Raji (cell line): ENCODE measurements at regions not wholly inside any gene's neighbourhood (a gene's known extent, or its start where the extent isn't known, plus 50 kb on each side); places are given as distances from the start of the nearest gene placed in this dataset.

Source experiments
- POLR2A ChIP-seq: IDR thresholded peaks from 2 replicates; pipeline ENCODE4 v1.6.1; 2011; ENCODE audit warnings: low read depth, low read length, control low read depth; ENCODE audit not compliant: insufficient read depth

DNA sequence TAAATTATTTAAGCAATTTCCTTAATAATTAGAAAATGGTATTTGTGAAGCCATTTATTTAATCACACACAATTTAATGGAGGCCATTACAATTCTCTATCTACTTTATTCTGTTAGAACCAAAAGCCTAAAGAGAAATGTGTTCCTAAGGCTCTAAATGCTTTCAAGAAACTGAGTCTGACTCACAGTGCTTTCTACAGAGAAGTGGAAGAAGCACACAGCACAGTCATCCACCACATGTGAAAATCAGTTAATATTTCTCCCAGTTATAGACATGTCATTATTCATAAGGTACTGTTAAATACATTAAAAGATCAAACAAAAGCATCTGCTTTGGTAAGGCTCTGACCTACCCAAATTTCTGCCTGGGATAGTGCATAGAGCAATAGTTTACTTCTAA lies 214.4 kb downstream of the ALDH8A1 start:
- no peak for TF ChIP-seq POLR2A

DNA sequence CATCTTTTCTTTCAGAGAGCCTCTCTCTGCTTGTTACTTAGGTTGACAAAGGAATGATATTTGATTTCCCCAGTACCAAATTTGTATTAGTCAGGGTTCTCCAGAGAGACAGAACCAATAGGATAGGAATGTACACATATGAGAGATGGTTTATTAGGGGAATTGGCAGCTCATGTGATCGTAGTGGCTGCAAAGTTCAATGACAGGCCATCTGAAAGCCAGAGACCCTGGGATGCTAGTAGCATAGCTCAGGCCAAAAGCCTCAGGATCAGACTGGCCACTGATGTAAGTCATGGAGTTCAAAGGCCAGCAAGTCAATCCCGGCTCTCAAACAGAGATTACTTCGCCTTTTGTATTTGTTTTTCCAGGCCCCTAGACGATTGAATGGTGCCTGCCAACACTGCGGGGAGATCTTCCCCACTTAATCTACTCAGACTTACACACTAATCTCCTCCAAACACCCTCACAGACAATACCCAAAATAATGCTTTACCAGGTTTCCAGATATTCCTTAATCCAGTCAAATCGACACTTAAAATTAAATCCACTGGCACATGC lies 215.5 kb downstream of the ALDH8A1 start:
- TF ChIP-seq POLR2A, result no peak

DNA sequence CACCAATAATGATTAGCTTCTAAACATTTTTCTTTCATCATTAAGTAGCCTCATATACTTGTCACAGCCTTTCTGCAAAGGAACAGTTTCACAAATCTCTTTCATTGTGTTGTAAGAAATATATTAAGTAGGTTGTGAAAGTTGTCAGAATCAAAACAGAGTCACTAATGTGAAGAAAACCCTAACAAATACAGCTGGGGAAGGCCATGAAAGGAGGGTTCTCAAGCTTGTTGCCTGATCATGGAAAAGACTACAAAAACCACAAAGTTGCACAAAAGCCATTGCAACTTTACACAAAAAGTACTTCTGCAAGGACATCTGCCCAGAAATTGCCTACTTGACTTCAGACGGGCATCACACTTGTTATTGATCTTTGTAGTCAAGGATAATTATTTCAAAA lies 216.1 kb downstream of the ALDH8A1 start:
- TF ChIP-seq POLR2A, result no peak

DNA sequence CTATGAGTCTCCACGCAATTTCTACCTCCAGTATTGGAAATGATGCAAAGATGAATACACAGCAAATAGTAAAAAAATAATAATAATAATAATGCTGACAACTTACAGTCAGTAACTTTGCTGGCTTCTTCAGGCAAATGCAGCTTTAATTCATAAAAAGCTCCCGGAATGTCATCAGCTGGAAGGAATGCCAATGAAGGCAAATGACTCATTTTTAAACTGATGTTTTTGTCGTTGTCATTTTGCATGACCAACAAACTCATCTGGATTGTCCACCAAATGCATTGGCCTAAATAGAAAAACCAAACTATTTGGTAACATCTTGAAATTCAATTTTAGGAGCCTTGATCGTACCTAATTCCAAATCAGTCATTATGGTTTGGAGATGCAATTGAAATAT lies 217.1 kb downstream of the ALDH8A1 start:
- no peak for TF ChIP-seq POLR2A

DNA sequence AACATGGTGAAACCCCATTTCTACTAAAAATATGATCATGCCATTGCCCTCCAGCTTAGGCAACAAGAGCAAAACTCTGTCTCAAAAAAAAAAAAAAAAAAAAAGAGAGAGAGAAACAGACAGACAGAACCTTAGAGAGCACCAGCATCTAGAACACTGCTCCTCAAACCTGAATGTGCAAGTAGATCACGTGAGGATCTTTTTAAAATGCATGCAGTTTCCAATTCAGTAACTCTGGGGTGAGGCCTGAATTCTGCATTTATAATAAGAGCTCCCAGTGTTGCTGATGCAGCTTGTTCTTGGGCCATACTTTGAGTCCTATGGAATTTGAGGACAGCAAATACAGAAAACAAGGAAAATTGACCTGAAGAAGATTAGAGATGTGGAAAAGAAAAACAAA lies 218.3 kb downstream of the ALDH8A1 start:
- TF ChIP-seq POLR2A, result no peak

DNA sequence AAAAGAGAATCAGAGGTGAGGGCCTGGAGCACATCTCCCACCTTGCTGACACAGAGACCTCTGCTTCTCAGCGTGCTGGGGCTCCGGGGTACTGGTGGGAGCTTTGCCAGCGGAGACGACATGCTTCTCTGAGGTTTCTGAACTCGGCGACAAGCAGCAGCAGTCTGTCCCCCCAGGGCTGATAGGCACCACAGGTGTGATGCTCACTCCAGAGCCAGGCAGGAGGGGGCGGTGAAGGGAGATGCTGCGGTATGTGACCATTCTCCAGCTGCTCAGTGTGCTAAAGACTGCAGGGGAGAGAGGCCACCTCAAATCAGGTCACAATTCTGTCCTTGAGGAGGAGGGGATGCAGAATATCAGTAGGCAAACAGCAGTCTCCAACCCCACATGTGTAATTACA lies 219.9 kb downstream of the ALDH8A1 start:
- TF ChIP-seq POLR2A, result no peak

DNA sequence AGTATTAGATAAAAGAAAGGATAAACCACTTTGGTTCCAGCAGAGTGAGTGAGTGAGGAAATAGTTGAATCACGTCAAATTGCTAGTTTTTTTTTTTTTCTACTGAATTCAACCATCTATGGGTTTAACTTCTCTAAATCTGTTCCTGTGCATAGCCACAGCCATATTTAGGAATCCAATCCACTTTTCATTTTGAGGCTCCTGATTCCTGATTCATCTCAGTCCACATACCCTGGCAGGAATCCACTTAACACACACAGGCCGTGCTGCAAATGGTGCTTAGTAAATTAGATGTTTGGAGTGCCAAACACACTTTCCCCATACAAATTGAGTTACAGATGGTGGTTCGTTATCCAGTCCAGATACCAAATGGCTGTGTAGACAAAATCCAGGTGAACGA lies 220.3 kb downstream of the ALDH8A1 start:
- TF ChIP-seq POLR2A, result no peak

DNA sequence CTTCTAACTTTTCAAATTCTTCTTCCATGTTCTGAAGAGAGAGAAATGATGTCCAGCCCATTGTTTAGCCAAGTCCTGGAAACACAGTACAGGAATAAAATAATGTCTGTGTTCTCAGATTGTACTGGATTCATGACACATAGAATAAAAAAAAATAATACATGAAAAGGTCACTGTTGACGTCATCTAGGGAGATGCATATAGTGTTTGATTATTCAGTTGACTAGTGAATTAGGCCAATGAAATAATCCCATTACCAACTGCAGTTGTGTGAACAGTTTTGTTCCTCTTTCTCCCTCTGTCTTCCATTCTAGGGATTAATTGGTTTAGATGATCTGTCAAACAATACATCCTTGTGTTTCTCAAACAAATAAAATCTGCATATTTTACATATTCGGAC lies 222.8 kb downstream of the ALDH8A1 start:
- TF ChIP-seq POLR2A, result no peak

DNA sequence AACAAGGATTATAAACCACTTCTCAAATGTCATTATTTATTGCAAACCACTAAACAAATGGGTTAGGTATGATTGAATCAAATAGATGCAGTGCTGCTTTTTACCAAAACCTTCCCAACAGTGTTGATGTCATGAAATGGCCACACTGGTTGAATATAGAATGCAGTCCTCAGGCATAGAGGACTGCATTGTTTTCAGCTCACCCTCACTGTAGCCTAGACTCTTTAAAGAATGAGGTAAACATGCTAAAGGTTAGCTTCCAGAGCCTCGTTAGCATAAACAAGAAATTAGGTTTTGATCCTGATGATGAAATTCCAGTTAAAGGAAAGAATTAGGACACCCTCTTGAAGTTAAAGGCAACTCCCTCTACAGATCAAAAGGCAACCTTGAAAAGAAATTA lies 224.3 kb downstream of the ALDH8A1 start:
- TF ChIP-seq POLR2A, result no peak

DNA sequence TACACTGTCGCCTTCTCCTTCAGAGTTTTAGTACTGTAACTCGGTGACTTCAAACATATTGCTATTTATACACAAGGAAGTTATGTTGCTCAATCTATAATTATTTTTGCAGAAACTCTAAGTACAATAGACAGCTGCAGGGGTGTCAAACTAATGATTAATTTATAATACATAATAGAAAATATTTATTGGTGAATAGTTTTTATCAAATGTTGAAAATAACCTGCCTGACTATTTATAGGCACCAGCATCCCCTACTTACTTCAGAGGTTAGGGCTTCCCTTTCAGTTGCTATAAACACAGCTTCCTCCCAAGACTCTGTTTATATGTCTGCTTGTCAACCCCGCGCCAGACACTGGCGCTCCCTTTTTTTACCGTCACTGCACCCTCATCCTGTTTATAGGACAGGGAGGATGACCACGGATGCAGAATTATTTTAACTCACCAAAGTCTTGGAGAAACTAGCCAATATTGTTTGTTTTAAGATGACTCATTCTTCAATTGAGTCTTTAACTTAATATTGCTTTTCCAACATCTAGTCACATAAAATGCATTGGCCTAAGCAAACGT lies 225.0 kb downstream of the ALDH8A1 start:
- TF ChIP-seq POLR2A, result no peak

DNA sequence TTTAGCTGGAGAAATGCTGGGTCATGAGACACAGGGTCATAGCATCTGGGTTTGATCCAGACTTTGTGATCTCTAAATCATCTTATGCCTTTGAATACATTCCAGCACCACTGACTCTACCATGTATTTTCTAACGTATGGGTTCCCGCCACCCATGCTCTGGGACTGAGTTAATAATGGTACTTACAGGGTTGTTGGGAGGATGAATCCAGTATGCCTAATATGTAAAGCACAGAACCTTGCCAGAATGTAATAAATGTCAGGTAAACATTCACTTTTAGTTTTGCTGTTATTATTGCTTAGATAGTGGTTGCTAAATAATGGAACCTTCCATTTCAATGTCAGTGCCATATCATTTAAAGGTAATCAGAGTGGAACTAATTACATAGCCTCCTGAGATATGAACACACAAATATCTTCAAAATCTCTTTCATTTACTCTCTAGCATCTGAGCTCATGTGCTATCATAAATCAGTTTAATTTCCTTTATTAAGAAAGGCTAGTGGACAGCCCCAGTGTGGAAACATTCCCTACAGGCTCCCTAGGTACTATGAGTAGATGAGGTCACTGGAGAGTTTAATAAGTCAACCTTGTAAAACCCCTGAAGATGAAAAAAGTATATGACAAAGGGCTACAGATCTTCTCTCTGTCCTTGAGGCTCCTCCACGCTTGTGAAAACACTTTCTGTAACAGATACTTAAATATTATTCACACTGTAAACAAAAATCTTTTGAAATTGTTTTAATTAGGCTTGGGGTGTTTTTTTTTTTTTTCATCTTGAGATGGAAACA lies 226.6 kb downstream of the ALDH8A1 start:
- TF ChIP-seq POLR2A, result no peak

DNA sequence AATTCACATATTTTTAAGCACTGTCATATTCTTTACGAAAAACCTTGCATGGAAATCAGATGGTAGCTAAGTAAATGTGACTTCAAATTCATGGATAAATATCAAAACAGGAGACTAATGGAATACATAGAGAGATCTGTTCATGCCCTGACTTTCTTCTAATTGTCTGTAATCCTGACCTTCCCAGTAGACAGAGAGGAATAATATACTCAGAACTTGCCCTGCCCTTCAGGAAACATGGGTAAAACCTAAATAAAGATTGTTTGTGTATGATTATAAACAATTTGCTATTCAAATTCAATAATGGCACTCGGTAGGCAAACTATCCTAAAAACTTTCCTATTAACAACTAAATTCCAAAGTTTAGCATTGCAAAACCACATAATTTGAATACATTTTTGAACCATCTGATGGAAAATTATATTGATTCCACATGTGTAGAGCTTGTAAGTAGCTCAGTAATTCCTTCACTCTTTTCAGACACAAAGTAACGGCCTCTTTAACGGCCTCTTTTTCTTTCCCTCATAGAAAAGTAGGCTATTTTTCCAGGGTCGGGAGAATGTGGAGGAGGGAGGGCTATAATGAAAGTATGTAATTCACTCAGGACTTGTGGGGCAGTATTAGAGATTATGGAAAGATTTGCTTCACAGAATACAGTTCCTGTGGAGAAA lies 227.6 kb downstream of the ALDH8A1 start:
- no peak for TF ChIP-seq POLR2A

DNA sequence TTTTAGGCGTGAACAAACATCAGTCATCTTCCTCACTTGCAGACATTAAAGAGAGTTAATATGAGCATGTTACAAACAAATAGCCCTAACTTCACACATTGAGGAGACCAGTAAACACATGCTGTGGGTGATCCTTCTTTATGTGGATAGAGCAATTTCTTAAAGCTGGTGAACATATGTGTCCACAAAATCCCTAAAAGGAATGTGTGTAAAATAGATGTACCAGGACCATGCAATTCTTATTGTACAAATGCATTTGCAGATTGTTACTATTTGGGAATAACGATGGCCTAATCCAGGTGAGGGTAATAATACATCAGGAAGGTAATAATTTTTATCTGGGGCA lies 228.9 kb downstream of the ALDH8A1 start:
- no peak for TF ChIP-seq POLR2A

DNA sequence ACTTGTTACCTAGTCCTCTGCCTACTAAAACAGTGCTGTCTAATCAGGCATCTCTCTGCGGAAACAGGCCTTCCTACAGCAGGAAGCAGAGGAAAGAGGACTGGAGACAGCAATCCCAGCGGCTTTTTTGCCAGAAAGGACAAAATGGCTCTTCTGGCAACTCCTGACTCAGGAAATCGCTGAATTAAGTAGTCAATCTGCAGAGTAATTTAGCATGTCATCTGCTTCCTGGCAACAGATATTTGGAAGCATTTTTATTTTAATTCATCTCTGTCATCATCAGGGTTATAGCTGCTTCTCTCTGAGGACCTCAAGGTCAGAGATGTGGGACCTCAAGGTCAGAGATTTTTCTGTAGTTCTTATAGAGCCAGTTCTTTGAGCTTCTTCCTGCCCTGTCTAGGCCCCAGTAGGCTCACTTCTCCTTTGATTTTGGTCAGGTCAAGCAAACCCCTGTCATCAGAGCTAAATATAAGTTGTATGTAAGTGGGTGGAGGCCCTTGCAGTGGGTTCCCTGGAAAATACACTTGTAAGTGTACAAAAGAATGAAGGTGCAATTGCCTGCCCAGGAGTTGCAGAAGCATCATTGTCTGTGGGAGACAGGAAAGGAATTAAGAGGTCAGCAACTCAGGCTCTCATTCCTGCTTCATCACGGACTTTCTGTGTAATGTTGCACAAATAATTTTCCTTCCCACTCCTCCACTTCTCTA lies 229.4 kb downstream of the ALDH8A1 start:
- no peak for TF ChIP-seq POLR2A

DNA sequence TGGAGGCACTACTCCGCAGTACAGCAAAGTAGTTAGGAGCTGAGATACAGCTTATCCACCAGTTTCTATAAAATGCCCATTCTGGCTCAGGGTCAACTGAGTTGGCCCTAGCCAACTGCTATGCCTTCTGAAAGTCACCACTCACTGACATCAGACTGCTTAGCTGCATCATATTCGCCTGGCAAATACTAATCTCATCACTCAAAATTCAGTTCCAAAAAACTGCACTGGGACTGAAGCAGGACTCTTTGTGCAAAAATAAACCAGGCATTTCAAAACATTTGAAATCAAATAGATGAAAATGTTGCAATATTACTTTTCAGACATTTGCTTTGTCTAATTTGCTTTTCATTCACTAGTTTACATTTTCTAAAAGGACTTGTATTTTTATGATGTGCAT lies 230.0 kb downstream of the ALDH8A1 start:
- TF ChIP-seq POLR2A, result no peak
